ENCODE measurements at regions not wholly inside any gene's neighbourhood (a gene's known extent, or its start where the extent isn't known, plus 50 kb on each side); places are given as distances from the start of the nearest gene placed in this dataset.

DNA sequence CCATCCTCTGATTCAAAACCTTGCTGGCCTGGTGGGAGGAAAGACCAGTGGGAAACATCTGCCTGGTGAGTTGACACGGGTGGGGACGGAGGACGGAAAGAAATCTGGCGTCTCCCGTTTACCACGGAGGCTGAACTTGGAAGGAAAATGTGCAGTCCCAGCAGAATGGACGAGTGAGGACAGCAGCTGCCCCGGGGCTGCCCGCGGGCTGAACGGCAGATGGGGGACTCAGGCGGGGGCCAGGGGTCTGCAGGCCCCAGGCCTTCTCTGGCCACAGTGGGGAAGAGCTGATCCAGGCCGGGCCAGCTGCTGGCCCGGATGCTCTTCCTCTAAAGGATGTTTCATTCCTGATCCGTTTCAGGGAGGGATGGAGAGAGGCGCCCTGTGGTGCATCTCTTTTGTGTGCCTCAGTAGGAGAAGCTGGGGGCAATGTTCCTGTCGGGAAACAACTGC is 147.5 kb upstream of the CHST15 start:
- DNase-seq (no peak), ATAC-seq (ENCODE audit: insufficient read depth, low FRiP score) (no peak)
- no peak overlapping the region for H3K9ac ChIP-seq (ENCODE audit: insufficient read depth in 1 of 2, low read length in 2 of 2)
- peaks cover 0 to 3% (median 0%) of the 10 kb centered on the region in 4 donors for H3K9me3 ChIP-seq (ENCODE audit: control insufficient read depth in 4 of 4, insufficient read depth in 3 of 4, low read length in 3 of 4)
- TF ChIP-seq, protein P1, sequence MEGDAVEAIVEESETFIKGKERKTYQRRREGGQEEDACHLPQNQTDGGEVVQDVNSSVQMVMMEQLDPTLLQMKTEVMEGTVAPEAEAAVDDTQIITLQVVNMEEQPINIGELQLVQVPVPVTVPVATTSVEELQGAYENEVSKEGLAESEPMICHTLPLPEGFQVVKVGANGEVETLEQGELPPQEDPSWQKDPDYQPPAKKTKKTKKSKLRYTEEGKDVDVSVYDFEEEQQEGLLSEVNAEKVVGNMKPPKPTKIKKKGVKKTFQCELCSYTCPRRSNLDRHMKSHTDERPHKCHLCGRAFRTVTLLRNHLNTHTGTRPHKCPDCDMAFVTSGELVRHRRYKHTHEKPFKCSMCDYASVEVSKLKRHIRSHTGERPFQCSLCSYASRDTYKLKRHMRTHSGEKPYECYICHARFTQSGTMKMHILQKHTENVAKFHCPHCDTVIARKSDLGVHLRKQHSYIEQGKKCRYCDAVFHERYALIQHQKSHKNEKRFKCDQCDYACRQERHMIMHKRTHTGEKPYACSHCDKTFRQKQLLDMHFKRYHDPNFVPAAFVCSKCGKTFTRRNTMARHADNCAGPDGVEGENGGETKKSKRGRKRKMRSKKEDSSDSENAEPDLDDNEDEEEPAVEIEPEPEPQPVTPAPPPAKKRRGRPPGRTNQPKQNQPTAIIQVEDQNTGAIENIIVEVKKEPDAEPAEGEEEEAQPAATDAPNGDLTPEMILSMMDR (IDR thresholded peaks at IDR 0.05; ENCODE audit: control extremely low read depth, extremely low read depth): no peak
- H3K4me1 ChIP-seq (ENCODE audit: control insufficient read depth in 5 of 5, insufficient read depth in 5 of 5, low read length in 5 of 5): no peaks in the 10 kb centered on the region
- H3K27ac ChIP-seq (ENCODE audit: low read depth in 1 of 2, low read length in 1 of 2): no peak overlapping the region
- no peaks in the 10 kb centered on the region for H3K36me3 ChIP-seq (ENCODE audit: control insufficient read depth in 4 of 4, insufficient read depth in 4 of 4, low read length in 4 of 4)
- no peaks in the 10 kb centered on the region for H3K27me3 ChIP-seq (ENCODE audit: control insufficient read depth in 3 of 3, insufficient read depth in 3 of 3, low read length in 2 of 3)
- no peak overlapping the region for H3K4me3 ChIP-seq
- 76 to 78% methylated on average over 17 of the region's 17 CpGs for WGBS, 2 donors

DNA sequence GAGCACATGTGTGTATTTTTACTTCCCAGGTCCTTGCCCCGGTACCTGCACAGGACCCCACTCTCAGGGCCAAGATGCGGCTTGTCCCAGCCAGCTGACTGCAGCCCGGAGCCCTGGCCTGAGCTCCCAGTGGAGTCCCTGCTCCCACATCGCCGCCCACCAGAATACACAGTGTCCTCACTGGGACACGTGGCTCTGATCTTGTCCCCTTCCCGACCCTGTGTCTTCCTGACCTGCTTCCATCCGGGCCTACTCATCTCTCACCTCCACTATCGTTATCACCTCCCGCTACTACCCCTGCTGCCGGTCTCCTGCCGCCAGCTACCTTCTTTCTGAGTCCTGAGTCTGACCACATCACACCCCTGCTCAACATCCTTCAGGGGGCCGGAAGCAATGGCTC is 146.3 kb upstream of the CHST15 start:
- TF ChIP-seq, protein P1 (IDR thresholded peaks at IDR 0.05; ENCODE audit: control extremely low read depth, extremely low read depth): no peak
- no peak for ATAC-seq (ENCODE audit: insufficient read depth, low FRiP score)
- H3K27me3 ChIP-seq (ENCODE audit: control insufficient read depth in 3 of 3, insufficient read depth in 3 of 3, low read length in 2 of 3): no peaks in the 10 kb centered on the region

DNA sequence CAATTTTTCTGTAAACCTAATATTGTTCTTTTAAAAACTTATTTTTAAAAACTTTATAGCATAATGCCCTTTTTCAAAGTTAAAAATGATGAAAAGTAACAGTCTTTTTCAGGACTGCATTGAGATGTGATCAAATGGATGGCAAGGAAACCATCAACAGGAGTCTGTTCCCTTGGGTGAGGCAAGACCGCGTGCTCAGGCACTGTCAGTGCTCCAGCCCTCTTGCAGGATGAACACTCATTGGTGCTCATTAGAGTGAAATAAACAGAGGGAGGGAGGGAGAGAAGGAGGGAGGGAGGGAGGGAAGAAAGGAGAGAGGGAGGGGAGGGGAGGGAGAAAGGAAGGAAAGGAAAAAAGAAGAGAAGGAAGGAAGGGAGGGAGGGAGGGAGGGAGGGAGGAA is 145.7 kb upstream of the CHST15 start:
- ATAC-seq (ENCODE audit: insufficient read depth, low FRiP score) (no peak), DNase-seq (no peak)
- Histone ChIP-seq H3K27me3 (ENCODE audit: control insufficient read depth in 3 of 3, insufficient read depth in 3 of 3, low read length in 2 of 3) (no peaks in the 10 kb centered on the region), H3K9ac (ENCODE audit: insufficient read depth in 1 of 2, low read length in 2 of 2) (no peak overlapping the region), H3K4me3 (no peak overlapping the region), H3K9me3 (ENCODE audit: control insufficient read depth in 4 of 4, insufficient read depth in 3 of 4, low read length in 3 of 4) (peaks cover 0 to 2% (median 0%) of the 10 kb centered on the region in 4 donors), H3K36me3 (ENCODE audit: control insufficient read depth in 4 of 4, insufficient read depth in 4 of 4, low read length in 4 of 4) (no peaks in the 10 kb centered on the region), H3K4me1 (ENCODE audit: control insufficient read depth in 5 of 5, insufficient read depth in 5 of 5, low read length in 5 of 5) (no peaks in the 10 kb centered on the region), H3K27ac (ENCODE audit: low read depth in 1 of 2, low read length in 1 of 2) (no peak overlapping the region)
- 59 to 84% methylated on average over 2 of the region's 2 CpGs for WGBS, 2 donors
- TF ChIP-seq, protein P1 (IDR thresholded peaks at IDR 0.05; ENCODE audit: control extremely low read depth, extremely low read depth): no peak

More for the DNA sequence above, 146.3 kb upstream of the CHST15 start:
- DNase-seq: no peak
- 79 to 86% methylated on average over 13 of the region's 13 CpGs for WGBS, 2 donors
- no peak overlapping the region for H3K9ac ChIP-seq (ENCODE audit: insufficient read depth in 1 of 2, low read length in 2 of 2)
- H3K9me3 ChIP-seq (ENCODE audit: control insufficient read depth in 4 of 4, insufficient read depth in 3 of 4, low read length in 3 of 4): peaks cover 0 to 2% (median 0%) of the 10 kb centered on the region in 4 donors
- no peak overlapping the region for H3K27ac ChIP-seq (ENCODE audit: low read depth in 1 of 2, low read length in 1 of 2)
- no peaks in the 10 kb centered on the region for H3K36me3 ChIP-seq (ENCODE audit: control insufficient read depth in 4 of 4, insufficient read depth in 4 of 4, low read length in 4 of 4)
- H3K4me3 ChIP-seq: no peak overlapping the region
- H3K4me1 ChIP-seq (ENCODE audit: control insufficient read depth in 5 of 5, insufficient read depth in 5 of 5, low read length in 5 of 5): no peaks in the 10 kb centered on the region

DNA sequence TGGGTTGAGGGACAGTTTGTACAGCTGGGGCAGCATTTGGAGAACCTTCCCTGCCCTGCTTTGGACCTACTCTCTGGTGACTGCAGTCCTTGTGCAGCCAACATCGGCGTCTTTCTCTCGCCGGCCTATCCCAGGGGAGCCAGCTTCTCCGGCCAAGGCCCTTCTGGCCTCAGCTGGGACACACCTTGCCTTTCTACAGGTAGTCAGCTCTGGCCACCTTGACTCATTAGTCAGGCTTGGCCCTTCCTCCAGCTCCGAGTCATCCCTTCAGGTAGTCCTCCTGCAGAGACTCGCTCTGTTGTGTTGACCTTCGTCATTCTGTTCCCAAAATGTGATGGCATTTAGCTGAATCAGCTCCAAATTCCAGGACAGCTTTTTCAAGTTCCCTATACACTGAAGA is 145.0 kb upstream of the CHST15 start:
- ATAC-seq (ENCODE audit: insufficient read depth, low FRiP score): no peak
- DNase-seq: no peak

More for the DNA sequence above, 145.0 kb upstream of the CHST15 start:
- H3K9ac ChIP-seq (ENCODE audit: insufficient read depth in 1 of 2, low read length in 2 of 2): no peak overlapping the region
- no peaks in the 10 kb centered on the region for H3K4me1 ChIP-seq (ENCODE audit: control insufficient read depth in 5 of 5, insufficient read depth in 5 of 5, low read length in 5 of 5)
- no peaks in the 10 kb centered on the region for H3K36me3 ChIP-seq (ENCODE audit: control insufficient read depth in 4 of 4, insufficient read depth in 4 of 4, low read length in 4 of 4)
- WGBS, 2 donors: 85 to 89% methylated on average over 8 of the region's 8 CpGs
- no peaks in the 10 kb centered on the region for H3K27me3 ChIP-seq (ENCODE audit: control insufficient read depth in 3 of 3, insufficient read depth in 3 of 3, low read length in 2 of 3)
- TF ChIP-seq, protein P1 (IDR thresholded peaks at IDR 0.05; ENCODE audit: control extremely low read depth, extremely low read depth): no peak
- peaks cover 0 to 2% (median 0%) of the 10 kb centered on the region in 4 donors for H3K9me3 ChIP-seq (ENCODE audit: control insufficient read depth in 4 of 4, insufficient read depth in 3 of 4, low read length in 3 of 4)
- H3K4me3 ChIP-seq: no peak overlapping the region
- H3K27ac ChIP-seq (ENCODE audit: low read depth in 1 of 2, low read length in 1 of 2): no peak overlapping the region

All from lung (tissue), 11 donors.